ENCODE measurements at regions not wholly inside any gene's neighbourhood (a gene's known extent, or its start where the extent isn't known, plus 50 kb on each side); places are given as distances from the start of the nearest gene placed in this dataset.

DNA sequence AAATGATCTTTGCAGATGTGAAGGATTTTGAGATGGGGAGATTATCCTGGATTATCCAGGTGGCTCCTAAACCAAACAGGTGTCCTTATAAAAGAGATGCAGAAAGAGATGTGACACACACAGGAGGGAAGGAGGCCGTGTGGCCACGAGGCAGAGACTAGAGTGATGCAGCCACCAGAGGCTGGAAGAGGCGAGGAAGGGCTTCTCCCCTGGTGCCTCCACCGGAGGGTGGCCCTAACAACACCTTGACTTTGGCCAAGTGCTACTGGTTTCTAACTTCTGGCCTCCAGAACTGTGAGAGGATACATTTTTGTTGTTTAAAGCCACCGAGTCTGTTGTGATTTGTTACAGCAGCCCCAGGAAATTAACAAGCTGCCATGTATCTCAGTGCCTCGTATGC is 127.1 kb downstream of the ASB7 start:
- no peak for TF ChIP-seq POLR2AphosphoS5 (IDR thresholded peaks at IDR 0.05)
- no peak for TF ChIP-seq CTCF (IDR thresholded peaks at IDR 0.05)

Measured in stomach (tissue), 4 donors.